ENCODE measurements at regions not wholly inside any gene's neighbourhood (a gene's known extent, or its start where the extent isn't known, plus 50 kb on each side); places are given as distances from the start of the nearest gene placed in this dataset.
A peak's percentile ranks its signal among the peaks of the same experiment; 100 is the strongest.

GRCh38 chr14:26773906-26774593, 176.2 kb upstream of the NOVA1 start:
- peak; percentile 44 for DNase-seq

GRCh38 chr14:26775765-26776563, 178.1 kb upstream of the NOVA1 start:
- DNase-seq: peak; percentile 74

GRCh38 chr14:26791117-26791806, 193.4 kb upstream of the NOVA1 start:
- no peak for DNase-seq

GRCh38 chr14:26794731-26795130, 196.9 kb upstream of the NOVA1 start:
- DNase-seq: no peak

- no peak for DNase-seq
Observed at GRCh38 chr14:26808407-26808806, 210.6 kb upstream of the NOVA1 start.

GRCh38 chr14:26810631-26811030, 212.8 kb upstream of the NOVA1 start:
- DNase-seq: no peak

- peak; percentile 2 for DNase-seq
Observed at GRCh38 chr14:26811756-26812305, 214.0 kb upstream of the NOVA1 start.

- DNase-seq: no peak
Observed at GRCh38 chr14:26820138-26820537, 222.3 kb upstream of the NOVA1 start.

GRCh38 chr14:26820572-26820971, 222.7 kb upstream of the NOVA1 start:
- no peak for DNase-seq

- no peak for DNase-seq
Observed at GRCh38 chr14:26828741-26829140, 230.9 kb upstream of the NOVA1 start.

GRCh38 chr14:26833621-26834176, 235.9 kb upstream of the NOVA1 start:
- DNase-seq: no peak

- no peak for DNase-seq
Observed at GRCh38 chr14:26835979-26836570, 238.2 kb upstream of the NOVA1 start.

GRCh38 chr14:26839481-26839880, 241.6 kb upstream of the NOVA1 start:
- DNase-seq: no peak

GRCh38 chr14:26841326-26841725, 243.5 kb upstream of the NOVA1 start:
- peak; percentile 56 for DNase-seq

- peak; percentile 91 for DNase-seq
Observed at GRCh38 chr14:26841920-26842741, 244.3 kb upstream of the NOVA1 start.

GRCh38 chr14:26845151-26845818, 247.5 kb upstream of the NOVA1 start:
- DNase-seq: no peak

- DNase-seq: no peak
Observed at GRCh38 chr14:26846388-26846787, 248.6 kb upstream of the NOVA1 start.

- no peak for DNase-seq
Observed at GRCh38 chr14:26849514-26849913, 251.7 kb upstream of the NOVA1 start.

GRCh38 chr14:26851793-26852192, 254.0 kb upstream of the NOVA1 start:
- DNase-seq: no peak

GRCh38 chr14:26855077-26855753, 257.4 kb upstream of the NOVA1 start:
- DNase-seq: no peak

Measured in kidney glomerular epithelial cell (primary cell).